ENCODE measurements at regions not wholly inside any gene's neighbourhood (a gene's known extent, or its start where the extent isn't known, plus 50 kb on each side); places are given as distances from the start of the nearest gene placed in this dataset.

DNA sequence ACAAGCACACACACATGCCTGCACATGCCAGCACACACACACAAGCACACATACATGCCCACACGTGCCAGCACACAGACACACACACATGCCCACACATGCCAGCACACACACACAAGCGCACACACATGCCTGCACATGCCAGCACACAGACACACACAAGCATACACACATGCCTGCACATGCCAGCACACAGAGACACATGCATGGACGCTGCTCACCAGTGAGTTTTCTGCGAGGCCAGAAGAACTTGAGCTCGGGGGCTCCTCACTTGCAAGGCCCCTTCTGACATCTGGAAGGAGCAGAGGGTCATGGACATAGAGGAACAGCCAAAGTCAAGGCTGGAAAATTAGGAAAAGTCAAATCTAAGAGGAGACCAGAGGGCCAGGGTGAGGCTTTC, 61.2 kb upstream of the BCL11B start:
- no peak for TF ChIP-seq EZH2 (IDR thresholded peaks at IDR 0.05; ENCODE audit: insufficient read depth, low read length)
- TF ChIP-seq, protein P1, sequence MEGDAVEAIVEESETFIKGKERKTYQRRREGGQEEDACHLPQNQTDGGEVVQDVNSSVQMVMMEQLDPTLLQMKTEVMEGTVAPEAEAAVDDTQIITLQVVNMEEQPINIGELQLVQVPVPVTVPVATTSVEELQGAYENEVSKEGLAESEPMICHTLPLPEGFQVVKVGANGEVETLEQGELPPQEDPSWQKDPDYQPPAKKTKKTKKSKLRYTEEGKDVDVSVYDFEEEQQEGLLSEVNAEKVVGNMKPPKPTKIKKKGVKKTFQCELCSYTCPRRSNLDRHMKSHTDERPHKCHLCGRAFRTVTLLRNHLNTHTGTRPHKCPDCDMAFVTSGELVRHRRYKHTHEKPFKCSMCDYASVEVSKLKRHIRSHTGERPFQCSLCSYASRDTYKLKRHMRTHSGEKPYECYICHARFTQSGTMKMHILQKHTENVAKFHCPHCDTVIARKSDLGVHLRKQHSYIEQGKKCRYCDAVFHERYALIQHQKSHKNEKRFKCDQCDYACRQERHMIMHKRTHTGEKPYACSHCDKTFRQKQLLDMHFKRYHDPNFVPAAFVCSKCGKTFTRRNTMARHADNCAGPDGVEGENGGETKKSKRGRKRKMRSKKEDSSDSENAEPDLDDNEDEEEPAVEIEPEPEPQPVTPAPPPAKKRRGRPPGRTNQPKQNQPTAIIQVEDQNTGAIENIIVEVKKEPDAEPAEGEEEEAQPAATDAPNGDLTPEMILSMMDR (IDR thresholded peaks at IDR 0.05; ENCODE audit: insufficient read depth, low read depth, low read length), result no peak

Data from astrocyte (in vitro differentiated cells and primary cell).